ENCODE measurements at regions not wholly inside any gene's neighbourhood (a gene's known extent, or its start where the extent isn't known, plus 50 kb on each side); places are given as distances from the start of the nearest gene placed in this dataset.
A peak's percentile ranks its signal among the peaks of the same experiment; 100 is the strongest.

DNA sequence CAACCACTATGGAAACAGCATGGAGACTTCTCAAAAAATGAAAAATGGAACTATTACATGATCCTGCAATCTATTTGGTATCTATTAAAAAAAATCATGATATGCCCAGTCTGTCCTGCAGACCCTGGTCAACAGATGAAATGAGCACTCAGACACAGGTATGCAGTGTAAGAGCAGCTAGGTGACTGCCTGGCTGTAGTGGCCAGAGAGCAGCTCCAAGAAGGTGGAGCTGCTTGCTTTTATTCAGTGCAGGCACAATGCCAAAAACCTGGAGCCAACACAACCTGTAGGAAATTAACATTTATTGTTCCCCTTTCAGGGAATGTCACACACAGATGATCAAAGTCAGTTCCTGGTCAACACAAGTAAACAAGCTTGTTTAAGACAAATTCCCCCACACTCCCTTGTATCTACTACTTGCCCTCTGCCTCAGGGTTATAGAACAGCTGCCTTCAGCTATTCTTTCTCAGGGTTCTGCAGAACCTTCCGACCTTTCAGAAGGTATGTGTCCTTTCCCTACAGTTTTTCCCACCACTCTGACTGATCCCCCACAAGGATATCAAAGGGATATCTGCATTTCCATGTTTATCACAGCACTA lies 933.7 kb upstream of the SLITRK5 start:
- peak; percentile 6 for DNase-seq (ENCODE audit: low spot score)

DNA sequence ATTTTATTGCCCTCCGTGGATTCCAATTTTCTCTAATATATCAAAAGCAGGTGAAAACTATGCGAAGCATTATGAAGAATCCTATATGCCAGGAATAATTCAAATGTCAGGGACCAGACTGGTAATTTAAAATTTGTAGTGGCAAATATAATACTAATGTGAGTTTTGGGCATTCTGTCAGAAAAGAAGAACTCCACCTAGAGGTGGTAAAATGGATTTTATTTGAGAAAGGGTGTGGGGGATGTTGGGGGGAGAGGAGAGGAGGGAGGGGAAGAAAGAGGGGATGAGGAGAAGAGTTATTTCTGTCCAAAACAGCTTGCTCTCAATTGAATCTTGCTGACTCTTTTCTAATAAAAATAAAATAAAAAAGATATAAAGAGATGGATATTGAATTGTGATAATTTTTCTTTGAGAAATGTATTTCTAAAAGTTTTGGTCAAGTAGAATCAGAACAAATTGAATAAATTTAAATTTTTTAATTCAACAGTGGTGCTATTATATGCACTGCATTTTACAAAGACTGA lies 929.3 kb upstream of the SLITRK5 start:
- DNase-seq (ENCODE audit: low spot score): peak; percentile 31

DNA sequence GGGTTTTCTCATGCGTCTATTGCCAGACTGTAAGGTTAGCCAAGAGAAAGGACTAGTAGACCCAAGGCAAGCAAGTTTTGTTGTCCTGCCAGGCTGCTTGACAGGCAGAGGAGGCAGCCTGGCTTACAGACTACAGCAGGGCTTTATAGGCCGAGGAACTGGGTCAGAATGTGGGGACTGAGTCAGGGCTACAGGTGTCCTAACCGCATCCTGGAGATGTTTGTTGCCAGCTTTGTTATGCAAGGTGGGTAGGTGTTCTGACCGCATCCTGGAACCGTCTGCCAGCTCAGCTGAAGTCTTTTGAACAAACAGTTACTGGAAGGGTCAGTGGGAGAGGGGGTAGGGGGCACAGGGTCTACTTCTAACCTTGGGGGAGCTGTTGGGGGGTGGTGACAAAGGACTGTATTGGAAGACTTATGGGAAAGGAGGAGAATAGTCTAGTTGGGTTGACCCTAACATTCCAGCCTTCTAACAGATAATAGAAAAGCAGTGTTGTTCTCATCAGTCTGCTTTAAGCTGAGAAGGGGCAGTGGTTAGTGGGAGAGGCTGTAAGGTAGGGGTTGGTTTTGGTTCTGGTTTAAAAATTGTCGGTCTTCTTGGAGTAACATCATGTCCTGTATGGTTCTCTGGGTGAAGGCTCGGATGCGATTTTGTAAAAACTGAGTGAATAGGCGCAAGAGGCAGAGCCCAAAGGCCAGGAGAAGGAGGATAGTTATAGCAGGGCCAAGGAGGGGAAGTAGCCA lies 913.8 kb upstream of the SLITRK5 start:
- DNase-seq (ENCODE audit: low spot score): no peak

DNA sequence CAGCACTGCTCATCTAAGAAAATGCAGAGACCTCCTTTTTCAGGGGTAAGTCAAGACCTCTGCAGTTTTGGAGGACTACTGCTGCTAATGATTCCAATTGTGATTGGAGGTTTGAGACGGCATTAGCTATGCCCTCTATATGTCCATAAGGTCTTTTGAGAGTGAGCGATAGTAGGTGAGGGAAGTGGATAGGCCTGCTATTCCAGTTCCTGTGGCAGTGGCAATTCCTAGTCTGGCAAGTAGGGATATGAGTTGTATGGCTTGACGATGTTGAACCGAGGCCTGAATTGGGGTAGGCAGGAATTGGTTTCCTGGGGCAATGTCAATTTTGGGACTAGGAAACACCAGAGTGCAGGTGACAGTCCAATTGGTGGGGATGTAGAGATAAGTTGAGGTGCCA lies 913.1 kb upstream of the SLITRK5 start:
- no peak for DNase-seq (ENCODE audit: low spot score)

DNA sequence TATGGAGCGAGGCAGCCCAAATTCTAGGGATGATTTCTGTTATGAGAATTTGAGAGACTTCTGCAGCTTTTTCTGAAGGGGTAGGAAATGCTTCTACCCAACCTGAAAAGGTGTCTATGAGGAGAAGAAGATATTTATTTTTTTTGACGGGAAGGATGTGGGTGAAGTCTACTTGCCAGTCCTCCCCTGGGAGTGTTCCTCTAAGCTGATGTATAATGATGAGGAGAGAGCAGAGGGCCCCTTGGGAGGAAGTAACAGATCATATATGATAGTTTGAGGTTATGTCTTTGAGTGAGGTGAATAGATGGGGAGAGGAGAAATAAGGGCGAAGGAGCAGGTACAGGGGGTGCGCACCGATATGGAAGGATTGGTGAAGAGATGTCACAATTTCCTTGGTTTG lies 910.6 kb upstream of the SLITRK5 start:
- DNase-seq (ENCODE audit: low spot score): no peak

DNA sequence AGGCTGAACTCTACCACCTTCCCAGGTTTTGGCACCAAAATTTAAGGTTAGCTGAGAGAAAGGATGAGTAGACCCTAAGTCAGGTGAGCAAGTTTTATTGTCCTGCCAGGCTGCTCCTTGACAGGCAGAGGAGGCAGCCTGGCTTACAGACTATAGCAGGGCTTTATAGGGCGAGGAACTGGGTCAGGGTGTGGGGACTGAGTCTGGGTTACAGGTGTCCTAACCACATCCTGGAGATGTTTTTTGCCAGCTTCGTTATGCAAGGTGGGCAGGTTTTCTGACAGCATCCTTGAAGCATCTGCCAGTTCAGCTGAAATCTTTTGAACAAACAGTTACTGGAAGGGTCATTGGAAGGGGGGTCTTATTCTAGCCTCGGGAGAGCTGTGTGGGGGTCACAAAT lies 905.7 kb upstream of the SLITRK5 start:
- DNase-seq (ENCODE audit: low spot score): no peak

DNA sequence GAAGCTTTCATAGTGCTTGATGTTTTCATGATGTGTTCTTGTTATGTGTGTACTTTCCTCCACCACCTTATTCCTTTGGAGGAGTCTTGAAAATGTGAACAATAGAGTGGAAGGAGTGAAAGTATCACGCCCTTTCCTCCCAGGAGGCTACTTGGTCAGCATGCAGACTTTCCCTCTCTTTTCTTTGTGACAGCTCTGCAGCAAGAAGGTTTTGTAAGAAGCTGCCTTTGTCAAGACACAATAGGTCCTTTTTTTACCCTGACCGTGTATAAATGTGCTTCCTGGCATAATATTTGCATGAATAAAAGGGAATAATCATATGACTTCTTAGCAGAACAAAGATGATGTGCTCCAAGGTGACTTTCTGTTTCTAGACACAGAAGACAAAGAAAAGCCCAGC lies 882.6 kb upstream of the SLITRK5 start:
- no peak for DNase-seq (ENCODE audit: low spot score)

DNA sequence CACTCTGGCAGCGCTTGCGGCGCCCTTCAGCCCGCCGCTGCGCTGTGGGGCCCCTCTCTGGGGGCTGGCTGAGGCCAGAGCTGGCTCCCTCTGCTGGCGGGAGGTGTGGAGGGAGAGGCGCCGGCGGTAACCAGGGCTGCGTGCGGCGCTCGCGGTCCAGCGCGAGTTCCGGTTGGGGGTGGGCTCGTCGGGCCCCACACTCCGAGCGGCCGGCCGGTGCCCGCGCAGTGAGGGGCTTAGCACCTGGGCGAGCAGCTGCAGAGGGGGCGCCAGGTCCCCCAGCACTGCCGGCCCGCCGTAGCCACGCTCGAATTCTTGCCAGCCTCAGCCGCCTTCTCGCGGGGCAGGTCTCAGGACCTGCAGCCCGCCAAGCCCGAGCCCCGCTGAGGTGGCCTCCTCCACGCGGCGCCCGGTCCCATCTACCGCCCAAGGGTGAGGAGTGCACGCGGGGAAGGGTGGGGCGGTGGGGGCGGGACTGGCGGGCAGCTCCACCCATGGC lies 879.0 kb upstream of the SLITRK5 start:
- DNase-seq (ENCODE audit: low spot score): no peak

DNA sequence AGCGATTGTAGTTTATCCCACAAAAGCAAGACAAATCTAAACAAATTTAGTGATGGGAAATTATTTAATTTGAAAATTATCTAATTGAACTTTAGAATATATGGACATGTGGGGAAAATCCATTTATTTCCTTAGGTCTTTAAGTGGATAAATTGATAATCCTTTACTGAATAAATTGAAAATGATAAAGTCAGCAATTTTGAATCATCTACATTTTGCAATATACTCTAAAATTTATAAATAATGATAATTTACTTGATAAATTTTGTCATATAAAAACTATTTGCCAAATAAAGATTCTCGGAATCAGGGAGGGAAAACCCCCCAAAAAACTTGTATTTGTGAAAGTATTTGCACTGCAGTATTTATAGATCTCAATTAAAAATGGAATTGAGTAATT lies 875.3 kb upstream of the SLITRK5 start:
- no peak for DNase-seq (ENCODE audit: low spot score)

DNA sequence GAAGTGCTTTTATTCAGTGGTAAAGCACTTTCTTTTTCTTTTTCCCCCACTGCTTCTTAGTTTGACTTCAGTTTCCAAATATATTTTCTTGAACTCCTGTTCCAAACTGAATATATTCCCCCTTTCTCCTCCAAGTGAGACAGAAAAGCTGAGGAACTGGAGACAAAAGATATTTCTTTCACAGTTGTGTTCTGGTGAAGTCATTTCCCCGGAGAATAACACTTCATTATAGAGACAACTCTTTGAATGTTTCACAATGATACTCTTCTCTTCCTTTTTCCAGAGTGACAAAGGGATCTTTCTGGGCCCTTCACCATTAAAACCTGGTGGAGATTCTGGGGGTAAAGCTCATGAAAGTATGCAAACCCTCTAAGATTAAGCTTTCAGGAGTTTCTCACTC lies 860.8 kb upstream of the SLITRK5 start:
- DNase-seq (ENCODE audit: low spot score): no peak

DNA sequence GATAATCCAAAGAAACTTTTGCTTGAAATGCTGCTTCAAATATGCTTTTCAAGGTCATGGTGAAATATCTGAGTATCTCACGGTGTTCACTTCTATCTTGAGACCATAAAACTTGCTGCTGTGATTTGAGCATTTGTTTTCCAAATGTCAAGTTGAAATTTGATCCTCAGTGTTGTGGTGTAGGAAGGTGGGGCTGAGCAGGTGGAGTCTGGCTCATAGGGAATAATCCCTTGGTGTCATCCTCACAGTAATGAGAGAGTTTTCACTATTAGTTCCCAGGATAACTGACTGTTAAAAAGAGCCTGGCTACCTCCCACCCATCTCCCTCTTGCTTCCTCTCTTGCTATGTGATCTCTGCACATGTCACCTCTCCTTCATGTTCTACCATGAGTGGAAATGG lies 858.0 kb upstream of the SLITRK5 start:
- DNase-seq (ENCODE audit: low spot score): no peak

DNA sequence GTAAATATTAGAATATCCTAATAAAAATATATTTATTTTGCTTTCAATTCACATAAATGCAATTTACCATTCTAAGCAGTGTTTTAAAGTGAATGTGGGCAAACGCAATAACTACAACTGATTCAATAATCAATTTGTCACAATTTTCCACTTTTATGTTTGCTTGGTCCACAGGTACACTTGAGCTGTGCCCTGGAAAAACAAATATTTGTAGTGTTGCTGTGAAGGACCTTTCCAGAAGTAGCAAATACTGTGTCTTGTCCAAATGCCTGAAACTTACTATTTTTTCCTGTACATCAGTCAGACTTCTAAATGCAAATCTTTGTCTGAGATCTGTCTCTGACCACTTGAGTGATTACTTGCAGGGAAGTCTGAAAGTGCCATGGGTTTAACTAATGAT lies 845.8 kb upstream of the SLITRK5 start:
- DNase-seq (ENCODE audit: low spot score): no peak

DNA sequence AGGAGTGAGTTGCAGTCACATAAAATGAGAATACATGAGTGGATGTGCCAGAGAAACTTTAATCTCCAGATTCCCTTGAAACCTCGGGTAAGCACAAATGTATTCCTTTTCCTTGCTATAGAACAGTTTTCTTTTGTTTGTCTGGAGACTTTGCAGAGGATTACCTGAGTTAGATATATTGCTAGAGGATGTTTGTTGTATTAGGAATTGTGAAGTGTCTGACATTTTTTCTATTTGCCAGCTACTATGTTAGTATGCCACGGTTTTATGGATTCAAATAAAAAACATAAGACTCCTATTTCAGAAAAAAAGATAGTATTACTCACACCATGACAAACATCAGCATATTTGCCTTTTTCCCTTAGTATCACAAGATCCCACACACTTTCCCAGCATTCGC lies 844.9 kb upstream of the SLITRK5 start:
- no peak for DNase-seq (ENCODE audit: low spot score)

DNA sequence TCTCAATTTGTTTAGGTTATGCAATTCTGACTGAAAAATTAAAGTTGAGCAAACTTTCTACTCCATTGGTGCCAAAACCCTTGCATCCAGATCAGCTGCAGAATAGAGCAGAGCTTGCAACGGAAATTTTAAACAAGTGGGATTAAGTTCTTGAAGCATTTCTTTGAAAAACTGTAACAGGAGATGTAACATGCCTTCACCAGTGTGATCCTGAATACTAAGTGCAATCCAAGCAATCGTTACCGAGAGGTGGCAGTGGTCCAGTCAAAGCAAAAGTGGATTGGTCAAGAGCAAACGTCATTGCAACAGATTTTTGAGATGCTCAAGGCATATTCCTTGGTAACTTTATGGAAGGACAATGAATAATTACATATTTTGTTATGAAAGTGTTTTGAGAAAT lies 841.1 kb upstream of the SLITRK5 start:
- DNase-seq (ENCODE audit: low spot score): no peak

DNA sequence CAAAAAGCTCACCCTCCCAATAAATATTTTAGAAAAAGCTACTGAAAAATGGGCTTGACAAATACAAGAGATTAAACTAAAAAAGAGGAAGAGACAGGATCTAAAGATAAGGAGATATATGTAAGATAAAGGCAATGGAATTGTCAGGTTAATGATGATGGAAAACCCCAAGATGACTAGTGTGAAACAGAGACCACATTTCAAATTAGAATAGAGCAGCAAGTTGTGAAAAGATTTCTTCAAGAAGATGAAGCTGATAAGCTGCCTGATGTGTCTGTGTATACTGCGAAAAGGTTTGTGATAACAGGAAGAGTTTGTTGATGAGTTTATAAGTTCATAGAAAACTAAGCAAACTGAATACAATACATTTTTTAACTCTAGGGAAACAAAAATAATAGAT lies 840.1 kb upstream of the SLITRK5 start:
- DNase-seq (ENCODE audit: low spot score): no peak

DNA sequence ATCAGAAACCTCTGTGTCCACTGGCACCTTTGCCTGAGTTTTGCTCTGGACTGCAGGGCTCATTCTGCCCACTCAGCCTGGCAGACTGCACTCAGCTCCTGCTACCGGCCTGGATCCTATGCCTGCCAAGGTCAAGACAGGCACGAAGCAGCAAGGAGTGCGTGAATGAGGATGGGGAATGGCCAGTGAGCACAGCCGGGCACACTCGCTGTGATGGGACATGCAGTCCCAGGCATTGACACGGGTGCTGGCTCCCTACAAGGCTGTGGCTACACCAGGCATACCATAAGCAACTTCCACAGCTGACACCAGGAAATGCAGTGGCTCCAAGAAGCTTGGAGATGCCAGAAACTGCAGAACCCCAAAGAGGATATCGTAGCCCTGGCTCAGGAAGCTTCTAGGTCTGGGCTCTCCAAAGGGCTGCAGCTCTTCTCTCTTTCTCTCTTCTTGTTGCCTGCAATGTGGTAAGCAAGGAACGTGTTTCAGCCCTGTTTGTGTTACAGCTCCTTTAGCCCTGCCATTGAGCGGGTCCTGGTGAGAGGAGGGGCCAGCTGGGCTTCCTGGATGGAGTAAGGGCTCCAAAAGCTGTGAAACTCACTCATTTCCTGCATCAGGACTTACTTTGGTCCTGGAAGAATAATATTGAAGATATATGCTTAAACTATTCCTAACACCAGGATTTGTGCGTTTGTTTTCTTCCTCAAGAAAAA lies 832.6 kb upstream of the SLITRK5 start:
- DNase-seq (ENCODE audit: low spot score): no peak

DNA sequence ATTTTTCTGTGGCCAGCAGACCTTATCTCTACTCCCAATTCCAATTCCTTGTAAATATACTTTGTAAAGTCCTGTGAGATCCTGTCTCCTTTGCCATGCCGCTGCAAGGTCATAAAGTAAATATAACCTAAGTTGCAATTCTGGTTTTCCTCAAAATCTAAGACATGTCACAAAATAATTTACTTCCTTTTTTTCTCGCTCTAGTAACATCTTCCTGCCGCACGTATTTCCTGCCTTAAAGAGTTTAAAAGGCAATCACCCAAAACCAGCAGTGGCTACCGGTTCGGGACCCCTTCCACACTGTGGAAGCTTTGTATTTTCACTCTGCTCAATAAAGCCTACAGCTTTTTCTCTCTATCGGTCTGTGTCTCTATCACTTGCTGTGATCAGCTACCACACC lies 832.0 kb upstream of the SLITRK5 start:
- no peak for DNase-seq (ENCODE audit: low spot score)

DNA sequence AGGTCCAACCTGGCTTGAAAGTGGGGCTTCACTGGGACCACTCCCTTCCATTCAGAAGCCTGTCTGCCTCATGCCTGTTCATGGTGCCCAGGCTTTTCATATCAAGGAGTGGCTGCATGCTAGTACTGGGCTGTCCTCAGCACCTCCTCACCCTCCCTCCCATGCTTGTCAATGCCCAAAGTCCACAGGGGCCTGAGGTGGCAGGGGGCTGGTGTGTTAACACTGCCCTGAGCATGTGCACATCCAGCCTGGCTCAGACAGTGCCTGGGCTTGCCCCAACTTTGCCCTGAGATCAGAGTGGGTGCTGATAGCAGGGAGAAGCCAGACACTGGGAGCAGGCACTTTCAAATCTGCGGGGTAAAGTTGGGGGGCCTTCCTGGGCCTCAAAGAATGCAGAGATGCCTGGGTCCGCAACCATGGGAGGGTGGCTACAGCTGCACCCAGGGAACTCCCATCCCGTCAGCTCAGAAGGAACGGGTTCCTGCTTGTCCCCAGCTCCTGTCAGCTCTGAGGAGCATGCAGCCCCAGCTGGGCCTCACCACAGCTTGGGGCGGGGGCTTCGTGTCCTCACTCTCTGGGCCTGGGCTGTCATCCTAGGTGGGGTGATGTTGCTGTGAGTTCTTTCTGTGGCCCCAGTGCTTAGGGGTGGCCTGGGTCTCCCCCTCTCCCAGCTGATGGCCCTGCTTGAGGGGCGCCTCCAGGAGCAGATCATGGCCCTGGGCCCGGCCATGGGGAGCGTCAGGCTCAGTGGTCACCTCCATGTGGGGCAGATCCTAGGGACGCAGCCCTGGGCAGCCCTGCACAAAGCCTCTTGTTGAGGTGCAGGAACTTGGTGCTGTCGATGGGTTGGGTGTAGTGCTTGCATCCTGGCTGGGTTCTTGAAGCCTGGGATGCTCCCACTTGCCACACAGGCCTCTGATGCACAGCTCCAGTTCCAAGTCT lies 830.6 kb upstream of the SLITRK5 start:
- DNase-seq (ENCODE audit: low spot score): no peak

DNA sequence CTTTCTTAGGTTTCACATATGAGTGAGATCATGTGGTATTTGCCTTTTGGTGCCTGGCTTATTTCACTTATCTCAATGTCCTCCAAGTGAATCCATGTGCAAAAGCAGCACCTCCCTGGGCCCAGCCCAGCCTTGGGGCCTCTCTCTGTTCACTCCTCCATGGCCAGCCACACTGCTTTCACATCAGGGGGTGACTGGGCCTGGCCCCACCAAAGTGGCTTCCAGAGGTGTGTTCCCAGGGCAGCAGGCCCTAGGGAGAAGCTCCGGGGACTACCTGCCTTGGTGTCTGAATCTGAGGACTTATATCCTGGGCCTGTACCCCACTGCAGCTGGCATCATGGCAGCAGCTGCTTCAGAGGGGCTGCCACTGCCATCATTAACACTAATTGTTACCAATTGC lies 829.9 kb upstream of the SLITRK5 start:
- DNase-seq (ENCODE audit: low spot score): no peak

DNA sequence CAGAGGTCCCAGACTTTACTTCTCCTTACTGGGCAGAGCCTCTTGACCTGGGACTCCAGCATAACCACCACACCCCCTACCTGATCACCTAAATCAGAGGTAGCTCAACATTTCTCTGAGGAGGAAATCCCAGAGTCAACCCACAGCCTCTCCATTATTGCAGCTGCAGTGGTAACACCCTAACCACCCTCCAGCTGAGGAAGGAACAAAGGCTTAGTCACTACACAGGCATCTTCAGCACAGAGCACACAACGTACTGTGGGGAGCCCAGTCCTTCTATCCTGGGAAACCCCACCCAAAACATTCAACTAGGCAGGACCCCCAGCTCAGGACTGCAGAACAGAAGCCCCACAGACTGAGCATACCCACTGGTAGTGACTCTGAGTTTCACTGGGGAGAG lies 824.7 kb upstream of the SLITRK5 start:
- no peak for DNase-seq (ENCODE audit: low spot score)

DNA sequence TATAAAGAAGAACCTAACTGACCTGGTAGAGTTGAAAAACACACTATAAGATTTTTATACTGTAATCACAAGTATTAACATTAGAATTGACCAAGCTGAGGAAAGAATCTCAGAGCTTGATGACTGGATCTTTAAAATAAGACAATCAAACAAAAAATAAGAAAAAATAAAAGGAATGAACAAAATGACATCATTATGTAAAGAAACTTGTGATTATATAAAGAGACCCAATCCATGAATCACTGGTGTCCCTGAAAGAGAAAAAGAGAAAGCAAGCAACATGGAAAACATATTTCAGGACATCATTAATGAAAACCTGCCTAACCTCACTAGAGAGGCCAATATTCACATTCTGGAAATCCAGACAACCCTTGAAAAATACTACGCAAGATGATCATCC lies 822.5 kb upstream of the SLITRK5 start:
- no peak for DNase-seq (ENCODE audit: low spot score)

DNA sequence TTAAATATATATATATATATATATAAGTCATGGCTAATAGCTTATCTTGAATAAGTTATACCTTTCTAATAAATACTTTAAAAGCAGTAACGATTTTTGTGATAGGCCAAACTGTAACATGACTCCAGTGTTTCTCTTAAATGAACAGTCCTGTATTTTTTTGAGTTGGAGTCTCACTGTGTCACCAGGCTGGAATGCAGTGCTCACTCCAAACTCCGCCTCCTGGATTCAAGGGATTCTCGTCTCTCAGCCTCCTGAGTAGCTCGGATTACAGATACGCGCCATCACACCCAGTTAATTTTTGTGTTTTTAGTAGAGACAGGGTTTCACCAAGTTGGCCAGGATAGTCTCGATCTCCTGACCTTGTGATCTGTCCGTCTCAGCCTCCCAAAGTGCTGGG lies 814.2 kb upstream of the SLITRK5 start:
- no peak for DNase-seq (ENCODE audit: low spot score)
